MM.1S (cell line): ENCODE measurements at regions not wholly inside any gene's neighbourhood (a gene's known extent, or its start where the extent isn't known, plus 50 kb on each side); places are given as distances from the start of the nearest gene placed in this dataset.

ENCODE experiments used
- DNase-seq: peaks from one replicate; pipeline ENCODE4 v3.0.0-alpha.2; 2015
- H2AFZ ChIP-seq: fragments of 300-600 bp; sonication (generic); 2 replicates; pipeline ENCODE4 v1.6.0; 2016; ENCODE audit warnings: antibody characterized with exemption, low read length
- H3F3A ChIP-seq: fragments of 300-600 bp; sonication (generic); 2 replicates; pipeline ENCODE4 v1.6.1; 2016; ENCODE audit warnings: mild to moderate bottlenecking, antibody characterized with exemption, low read length, moderate library complexity, mixed read lengths; ENCODE audit not compliant: insufficient read depth
- H3K27ac ChIP-seq: fragments of 300-600 bp; sonication (generic); 2 replicates; pipeline ENCODE4 v1.5.1; 2016; ENCODE audit warnings: mild to moderate bottlenecking, low read length
- H3K27me3 ChIP-seq: fragments of 300-600 bp; sonication (generic); replicated peaks from 2 replicates; pipeline ENCODE4 v1.6.0; 2016; ENCODE audit warnings: low read length; ENCODE audit not compliant: insufficient read depth
- H3K36me3 ChIP-seq: fragments of 300-600 bp; sonication (generic); replicated peaks from 2 replicates; pipeline ENCODE4 v1.6.1; 2016; ENCODE audit warnings: mild to moderate bottlenecking, low read length, mixed read lengths; ENCODE audit not compliant: insufficient read depth
- H3K4me1 ChIP-seq: fragments of 300-600 bp; sonication (generic); 2 replicates; pipeline ENCODE4 v1.6.1; 2016; ENCODE audit warnings: low read length, mixed read lengths
- H3K4me2 ChIP-seq: fragments of 300-600 bp; sonication (generic); 2 replicates; pipeline ENCODE4 v1.6.0; 2016; ENCODE audit warnings: low read depth, low read length
- H3K4me3 ChIP-seq: fragments of 300-600 bp; sonication (generic); 2 replicates; pipeline ENCODE4 v1.5.1; 2016; ENCODE audit warnings: low read length, mixed read lengths
- H3K79me2 ChIP-seq: fragments of 300-600 bp; sonication (generic); 2 replicates; pipeline ENCODE4 v1.6.1; 2016; ENCODE audit warnings: mixed run types, low read length, mixed read lengths
- H3K9ac ChIP-seq: fragments of 300-600 bp; sonication (generic); 2 replicates; pipeline ENCODE4 v1.6.1; 2016; ENCODE audit warnings: low read length, mixed read lengths
- H3K9me2 ChIP-seq: fragments of 300-600 bp; sonication (generic); replicated peaks from 2 replicates; pipeline ENCODE4 v1.6.1; 2016; ENCODE audit warnings: mild to moderate bottlenecking, low read length, mixed read lengths; ENCODE audit not compliant: insufficient read depth
- H3K9me3 ChIP-seq: fragments of 300-600 bp; sonication (generic); replicated peaks from 2 replicates; pipeline ENCODE4 v1.6.1; 2016; ENCODE audit warnings: mild to moderate bottlenecking, low read length, mixed read lengths; ENCODE audit not compliant: insufficient read depth
- H4K20me1 ChIP-seq: fragments of 300-600 bp; sonication (generic); 2 replicates; pipeline ENCODE4 v1.6.1; 2016; ENCODE audit warnings: mild to moderate bottlenecking, low read length, moderate library complexity, mixed read lengths; ENCODE audit not compliant: insufficient read depth
- CTCF ChIP-seq: fragments of 300-600 bp; sonication (generic); IDR thresholded peaks from 2 replicates; pipeline ENCODE4 v1.5.1; 2016; ENCODE audit warnings: antibody characterized with exemption, low read length, mixed read lengths
- EZH2 ChIP-seq: fragments of 300-600 bp; sonication (generic); optimal IDR thresholded peaks from 2 replicates; pipeline ENCODE3; 2017; ENCODE audit warnings: low read depth, mild to moderate bottlenecking, antibody characterized with exemption, low read length, mixed read lengths
- EZH2phosphoT487 ChIP-seq: fragments of 300-600 bp; sonication (generic); IDR thresholded peaks from 2 replicates; pipeline ENCODE4 v1.6.1; 2018; ENCODE audit warnings: antibody characterized with exemption, low read length

- H2AFZ ChIP-seq = no peak overlapping the region
- no peak for DNase-seq
Observed at GRCh38 chr11:88448131-88448670, 110.7 kb upstream of the CTSC start.

GRCh38 chr11:88447281-88447680 lies 109.7 kb upstream of the CTSC start:
- Histone ChIP-seq H3K9me2 (no peaks in the 10 kb centered on the region), H3K4me3 (no peak overlapping the region), H3K4me1 (no peaks in the 10 kb centered on the region), H3K27me3 (no peaks in the 10 kb centered on the region), H3K36me3 (no peaks in the 10 kb centered on the region), H3K9me3 (no peaks in the 10 kb centered on the region), H3K4me2 (no peak overlapping the region), H3K27ac (no peak overlapping the region), H3F3A (no peaks in the 10 kb centered on the region), H3K79me2 (no peaks in the 10 kb centered on the region), H3K9ac (no peak overlapping the region), H4K20me1 (no peaks in the 10 kb centered on the region), H2AFZ (no peak overlapping the region)
- no peak for TF ChIP-seq CTCF
- TF ChIP-seq EZH2 = no peak
- no peak for TF ChIP-seq EZH2phosphoT487
- no peak for DNase-seq

More at GRCh38 chr11:88448131-88448670, 110.7 kb upstream of the CTSC start:
- Histone ChIP-seq H4K20me1 (no peaks in the 10 kb centered on the region), H3K4me3 (no peak overlapping the region), H3K4me2 (no peak overlapping the region), H3K27me3 (no peaks in the 10 kb centered on the region), H3K9ac (no peak overlapping the region), H3K4me1 (no peaks in the 10 kb centered on the region), H3K79me2 (no peaks in the 10 kb centered on the region), H3K9me2 (no peaks in the 10 kb centered on the region), H3F3A (no peaks in the 10 kb centered on the region), H3K27ac (no peak overlapping the region), H3K36me3 (no peaks in the 10 kb centered on the region), H3K9me3 (no peaks in the 10 kb centered on the region)
- TF ChIP-seq EZH2phosphoT487 (no peak), EZH2 (no peak), CTCF (no peak)

GRCh38 chr11:88439356-88439755 lies 101.8 kb upstream of the CTSC start:
- no peak overlapping the region for H3K4me3 ChIP-seq
- H3K4me2 ChIP-seq = no peak overlapping the region
- no peak for TF ChIP-seq CTCF
- TF ChIP-seq EZH2 = no peak
- no peak for TF ChIP-seq EZH2phosphoT487
- no peaks in the 10 kb centered on the region for H3K36me3 ChIP-seq
- no peaks in the 10 kb centered on the region for H3K9me3 ChIP-seq
- no peak overlapping the region for H3K27ac ChIP-seq
- peaks cover 14% of the 10 kb centered on the region for H3F3A ChIP-seq
- peaks cover 16% of the 10 kb centered on the region for H3K4me1 ChIP-seq
- no peak for DNase-seq
- H3K9me2 ChIP-seq = no peaks in the 10 kb centered on the region
- H2AFZ ChIP-seq = no peak overlapping the region
- no peaks in the 10 kb centered on the region for H3K79me2 ChIP-seq
- H3K27me3 ChIP-seq = no peaks in the 10 kb centered on the region
- no peak overlapping the region for H3K9ac ChIP-seq
- no peaks in the 10 kb centered on the region for H4K20me1 ChIP-seq
